ENCODE measurements at regions not wholly inside any gene's neighbourhood (a gene's known extent, or its start where the extent isn't known, plus 50 kb on each side); places are given as distances from the start of the nearest gene placed in this dataset.

- Histone ChIP-seq H3K4me1 (ENCODE audit: control insufficient read depth, low read length) (no peaks in the 10 kb centered on the region), H3K27ac (ENCODE audit: low read depth, low read length) (no peak overlapping the region)
These were observed 253.2 kb upstream of the CTAGE1 start for GRCh38 chr18:22670914-22671313.

GRCh38 chr18:22673182-22673862 lies 255.6 kb upstream of the CTAGE1 start:
- no peak for TF ChIP-seq EZH2phosphoT487 (IDR thresholded peaks at IDR 0.05; ENCODE audit: borderline replicate concordance, low read length)
- no peak for TF ChIP-seq CTCF (IDR thresholded peaks at IDR 0.05; ENCODE audit: low read depth, low read length, poor library complexity, severe bottlenecking)
- Histone ChIP-seq H3K4me3 (ENCODE audit: low read length) (no peak overlapping the region), H3K27me3 (ENCODE audit: control insufficient read depth, low read length) (no peaks in the 10 kb centered on the region; the same call in 1 of the 2 replicates), H3K27ac (ENCODE audit: low read depth, low read length) (no peak overlapping the region), H3K9me3 (ENCODE audit: control insufficient read depth, insufficient read depth, low read length) (no peaks in the 10 kb centered on the region), H3F3A (ENCODE audit: control insufficient read depth, insufficient read depth) (no peaks in the 10 kb centered on the region), H3K9me2 (replicated peaks; ENCODE audit: control insufficient read depth, low read length) (no peaks in the 10 kb centered on the region), H4K20me1 (ENCODE audit: control insufficient read depth, insufficient read depth, low read depth, low read length) (no peaks in the 10 kb centered on the region), H3K79me2 (ENCODE audit: control insufficient read depth, low read length) (no peaks in the 10 kb centered on the region), H3K36me3 (ENCODE audit: control insufficient read depth, low read length) (no peaks in the 10 kb centered on the region), H3K4me2 (ENCODE audit: low read length) (no peak overlapping the region), H3K4me1 (ENCODE audit: control insufficient read depth, low read length) (no peaks in the 10 kb centered on the region)

More at GRCh38 chr18:22670914-22671313, 253.2 kb upstream of the CTAGE1 start:
- Histone ChIP-seq H3F3A (ENCODE audit: control insufficient read depth, insufficient read depth) (no peaks in the 10 kb centered on the region), H3K4me3 (ENCODE audit: low read length) (no peak overlapping the region), H3K4me2 (ENCODE audit: low read length) (no peak overlapping the region), H4K20me1 (ENCODE audit: control insufficient read depth, insufficient read depth, low read depth, low read length) (no peaks in the 10 kb centered on the region), H3K9me3 (ENCODE audit: control insufficient read depth, insufficient read depth, low read length) (no peaks in the 10 kb centered on the region), H3K79me2 (ENCODE audit: control insufficient read depth, low read length) (no peaks in the 10 kb centered on the region), H3K27me3 (ENCODE audit: control insufficient read depth, low read length) (no peaks in the 10 kb centered on the region), H3K36me3 (ENCODE audit: control insufficient read depth, low read length) (no peaks in the 10 kb centered on the region), H3K9me2 (replicated peaks; ENCODE audit: control insufficient read depth, low read length) (no peaks in the 10 kb centered on the region)
- TF ChIP-seq EZH2phosphoT487 (IDR thresholded peaks at IDR 0.05; ENCODE audit: borderline replicate concordance, low read length) (no peak), CTCF (IDR thresholded peaks at IDR 0.05; ENCODE audit: low read depth, low read length, poor library complexity, severe bottlenecking) (no peak)

GRCh38 chr18:22674272-22674671 lies 256.6 kb upstream of the CTAGE1 start:
- no peak overlapping the region for H3K27ac ChIP-seq (ENCODE audit: low read depth, low read length)
- H3K4me2 ChIP-seq (ENCODE audit: low read length): no peak overlapping the region
- no peaks in the 10 kb centered on the region for H3K79me2 ChIP-seq (ENCODE audit: control insufficient read depth, low read length)
- no peaks in the 10 kb centered on the region for H4K20me1 ChIP-seq (ENCODE audit: control insufficient read depth, insufficient read depth, low read depth, low read length)
- H3K4me1 ChIP-seq (ENCODE audit: control insufficient read depth, low read length): no peaks in the 10 kb centered on the region
- no peaks in the 10 kb centered on the region for H3K9me2 ChIP-seq (replicated peaks; ENCODE audit: control insufficient read depth, low read length)
- TF ChIP-seq CTCF (IDR thresholded peaks at IDR 0.05; ENCODE audit: low read depth, low read length, poor library complexity, severe bottlenecking): no peak
- no peak for TF ChIP-seq EZH2phosphoT487 (IDR thresholded peaks at IDR 0.05; ENCODE audit: borderline replicate concordance, low read length)
- H3K36me3 ChIP-seq (ENCODE audit: control insufficient read depth, low read length): no peaks in the 10 kb centered on the region
- H3K27me3 ChIP-seq (ENCODE audit: control insufficient read depth, low read length): no peaks in the 10 kb centered on the region; the same call in 1 of the 2 replicates
- H3K9me3 ChIP-seq (ENCODE audit: control insufficient read depth, insufficient read depth, low read length): no peaks in the 10 kb centered on the region
- H3F3A ChIP-seq (ENCODE audit: control insufficient read depth, insufficient read depth): no peaks in the 10 kb centered on the region
- no peak overlapping the region for H3K4me3 ChIP-seq (ENCODE audit: low read length)

Data from DOHH2 (cell line).